ENCODE measurements at regions not wholly inside any gene's neighbourhood (a gene's known extent, or its start where the extent isn't known, plus 50 kb on each side); places are given as distances from the start of the nearest gene placed in this dataset.

- no peak for DNase-seq
These were observed 513.1 kb upstream of the CNKSR2 start for GRCh38 chrX:20861113-20861512.

- DNase-seq = no peak
These were observed 516.5 kb upstream of the CNKSR2 start for GRCh38 chrX:20857746-20858145.

DNA sequence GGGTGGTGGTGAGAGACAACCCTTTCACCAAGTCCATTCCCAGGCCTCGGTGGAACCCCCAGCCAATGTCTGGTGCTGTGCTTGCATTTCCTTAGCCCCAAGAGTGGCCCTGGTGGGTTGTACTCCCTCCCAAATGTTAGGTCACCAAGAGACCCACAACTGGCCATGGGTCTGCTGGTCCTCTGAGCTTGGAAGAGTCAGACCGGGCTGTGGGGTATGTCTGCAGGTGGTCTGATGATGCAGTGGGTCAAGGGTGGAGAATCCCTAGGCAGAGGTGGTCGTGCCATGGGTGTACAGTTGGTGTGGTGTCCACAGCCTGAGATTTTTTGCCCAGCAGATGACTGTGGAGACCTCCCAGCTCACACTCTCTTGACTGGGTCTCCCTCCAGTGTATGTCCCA is 535.7 kb upstream of the CNKSR2 start:
- no peak for DNase-seq

GRCh38 chrX:20829665-20830491 is 544.3 kb upstream of the CNKSR2 start:
- no peak for DNase-seq

DNA sequence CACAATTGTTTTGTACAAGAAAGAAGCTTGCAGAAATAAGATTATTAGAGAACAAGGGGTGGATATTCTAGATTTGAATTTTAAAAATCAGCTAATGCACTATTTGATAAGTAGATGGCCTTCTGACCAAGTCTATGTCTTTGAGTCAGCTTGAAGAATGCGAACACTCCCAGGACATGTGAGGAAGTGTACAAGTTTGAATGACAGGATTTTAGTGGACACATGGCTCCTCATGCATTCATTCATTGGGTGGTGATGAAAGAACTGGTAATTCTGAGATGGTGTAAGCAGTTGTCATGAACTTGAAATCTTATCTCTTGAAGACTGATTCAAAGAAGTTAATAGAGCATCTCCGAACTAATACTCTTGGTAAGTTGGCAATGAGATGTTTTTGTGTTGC is 548.2 kb upstream of the CNKSR2 start:
- DNase-seq = no peak

GRCh38 chrX:20803971-20804370 is 537.3 kb upstream of the RPS6KA3 start:
- no peak for DNase-seq

DNA sequence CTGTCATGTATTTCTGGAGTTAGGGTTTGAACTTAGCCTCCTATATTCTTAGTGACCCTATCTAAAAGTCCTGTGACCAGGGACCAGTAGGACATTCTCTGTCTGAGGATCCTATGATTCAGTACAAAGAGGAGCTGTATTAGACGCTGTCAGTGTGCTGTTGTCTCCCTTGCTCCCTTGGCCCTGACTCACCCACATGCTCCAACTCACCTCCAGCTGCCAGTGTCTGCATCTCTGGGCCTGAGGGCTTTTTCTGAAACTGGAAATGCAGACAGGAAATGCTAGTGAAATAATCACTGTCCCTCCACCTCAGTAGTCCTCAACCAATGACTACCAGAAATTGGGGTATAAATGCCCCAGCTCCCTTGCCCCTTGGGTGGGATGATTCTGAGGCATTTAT is 535.3 kb upstream of the RPS6KA3 start:
- DNase-seq = no peak

DNA sequence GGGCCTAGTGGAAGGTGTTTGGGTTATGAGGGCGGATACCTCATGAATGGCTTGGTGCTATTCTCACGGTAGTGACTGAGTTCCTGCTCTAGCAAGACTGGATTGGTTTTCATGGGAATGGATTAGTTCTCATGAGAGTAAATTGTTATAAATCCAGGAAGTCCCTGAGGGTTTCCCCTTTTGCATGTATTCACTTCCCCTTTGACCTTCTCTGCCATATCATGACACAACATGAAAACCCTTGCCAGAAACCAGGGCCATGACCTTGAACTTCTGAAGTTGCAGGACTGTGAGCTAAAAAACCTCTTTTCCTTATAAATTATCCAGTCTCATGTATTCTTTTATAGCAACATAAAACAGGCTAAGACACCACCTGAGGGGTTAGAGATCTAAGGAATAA is 529.7 kb upstream of the RPS6KA3 start:
- no peak for DNase-seq

GRCh38 chrX:20789103-20789502 is 522.4 kb upstream of the RPS6KA3 start:
- no peak for DNase-seq

- DNase-seq = no peak
These were observed 500.6 kb upstream of the RPS6KA3 start for GRCh38 chrX:20767346-20767745.

DNA sequence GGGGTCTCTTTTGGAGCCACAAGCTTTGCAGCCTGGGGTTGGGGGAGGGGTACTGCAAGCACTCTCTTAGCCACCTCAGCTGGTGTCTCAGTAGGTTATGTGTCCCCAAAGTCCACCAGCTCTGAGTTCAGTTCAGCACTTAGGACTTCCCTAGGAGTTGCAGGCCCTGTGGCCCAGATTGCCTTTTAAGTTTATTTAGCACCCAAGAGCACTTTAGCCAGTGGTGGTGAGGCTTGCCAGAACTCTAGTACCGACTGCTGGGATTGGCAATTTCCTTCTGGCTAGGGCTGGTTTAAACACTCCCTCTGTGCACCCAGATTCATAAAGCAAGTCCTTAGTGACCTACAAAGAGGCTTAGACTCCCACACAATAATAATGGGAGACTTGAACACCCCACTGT is 489.9 kb upstream of the RPS6KA3 start:
- DNase-seq = no peak

GRCh38 chrX:20753076-20753475 is 486.4 kb upstream of the RPS6KA3 start:
- DNase-seq = no peak

DNA sequence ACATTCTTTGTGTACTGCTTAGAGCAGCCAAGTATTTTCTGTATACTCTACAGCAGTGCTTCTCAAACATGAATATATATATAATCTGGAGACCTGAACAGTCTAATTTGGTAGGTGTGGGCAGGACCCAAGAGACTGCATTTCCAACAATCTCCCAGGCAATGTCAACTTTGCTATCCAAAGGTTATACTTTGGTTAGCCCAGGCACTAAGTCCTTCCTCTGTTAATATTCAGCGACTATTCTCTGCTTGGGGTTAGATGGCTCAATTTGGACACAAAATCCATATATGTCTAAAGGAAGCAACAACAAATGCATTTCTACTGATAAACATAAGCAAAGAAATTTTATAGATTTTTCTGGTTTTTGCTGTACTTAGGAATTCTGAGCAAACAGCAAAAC is 480.0 kb upstream of the RPS6KA3 start:
- no peak for DNase-seq

DNA sequence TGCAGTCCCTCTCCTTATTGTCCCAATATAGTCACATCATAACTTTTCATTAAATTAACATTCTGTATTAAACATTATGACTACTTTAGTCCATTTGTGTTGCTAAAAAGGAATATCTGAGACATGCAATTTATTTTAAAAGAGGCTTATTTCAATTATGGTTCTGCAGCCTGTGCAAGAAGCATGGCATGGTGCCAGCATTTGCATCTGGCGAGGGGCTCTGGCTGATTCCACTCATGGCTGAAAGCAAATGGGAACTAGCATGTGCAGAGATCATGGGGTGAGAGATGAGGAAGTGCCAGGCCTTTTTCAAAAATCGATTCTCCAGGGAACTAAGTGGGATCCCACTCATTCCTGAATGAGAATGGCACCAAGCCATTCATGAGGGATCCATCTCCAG is 476.3 kb upstream of the RPS6KA3 start:
- DNase-seq = no peak

DNA sequence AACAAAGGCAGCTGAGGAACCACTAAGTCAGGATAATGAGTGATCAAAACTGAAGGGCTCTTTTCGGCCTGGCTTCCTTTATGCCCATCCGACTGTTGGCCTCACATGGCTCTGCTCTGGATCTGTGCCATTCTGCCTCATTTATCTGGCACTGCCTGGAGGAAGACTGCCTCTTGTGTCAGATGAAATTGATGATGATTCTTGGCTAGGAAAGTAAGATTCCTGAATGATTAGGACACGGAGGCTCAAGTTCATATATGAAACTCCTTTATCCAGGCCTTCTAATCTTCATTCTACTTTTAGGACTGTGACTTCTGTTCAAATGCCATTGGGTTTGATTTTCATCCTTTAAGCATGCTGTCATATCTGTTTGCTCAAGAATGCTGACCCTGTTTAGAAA is 475.4 kb upstream of the RPS6KA3 start:
- no peak for DNase-seq

DNA sequence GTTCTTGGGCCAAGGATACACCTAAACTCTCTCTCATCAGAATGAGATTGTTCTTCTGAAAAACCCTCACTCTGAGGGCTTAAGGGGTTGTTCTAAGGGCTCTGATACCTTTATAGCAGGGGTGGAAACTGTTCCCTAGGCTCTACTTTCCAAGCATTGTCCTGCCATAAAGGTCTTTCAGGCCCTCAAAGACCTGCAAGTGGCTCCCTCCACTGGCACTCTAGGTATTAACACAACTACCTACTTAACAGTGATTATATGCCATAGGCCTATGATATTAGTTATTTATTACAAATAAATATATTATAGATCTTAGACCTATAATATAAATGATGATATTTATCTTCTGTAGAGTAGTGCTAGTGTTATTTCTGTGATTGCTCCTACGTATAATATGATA is 473.7 kb upstream of the RPS6KA3 start:
- DNase-seq = no peak

- no peak for DNase-seq
These were observed 472.5 kb upstream of the RPS6KA3 start for GRCh38 chrX:20739038-20739745.

DNA sequence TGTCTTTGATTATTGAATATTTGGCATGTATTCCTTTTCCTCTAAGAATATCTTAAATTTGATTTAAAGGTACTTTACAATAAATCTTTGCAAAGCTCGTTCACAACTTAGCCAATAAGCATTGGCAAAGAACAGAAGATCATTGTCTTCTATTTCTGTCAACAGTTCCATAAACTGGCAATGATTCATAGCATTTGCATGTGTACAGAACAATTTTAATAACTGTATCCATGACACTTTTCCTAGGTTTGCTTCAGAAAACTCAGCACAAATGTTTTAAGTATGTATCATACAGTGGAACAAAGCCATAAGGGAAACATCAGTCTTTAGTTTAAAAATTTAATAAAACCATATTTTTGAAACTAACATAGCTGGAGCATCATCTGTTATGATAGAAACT is 462.7 kb upstream of the RPS6KA3 start:
- DNase-seq = no peak

- DNase-seq = no peak
These were observed 460.7 kb upstream of the RPS6KA3 start for GRCh38 chrX:20727447-20727846.

DNA sequence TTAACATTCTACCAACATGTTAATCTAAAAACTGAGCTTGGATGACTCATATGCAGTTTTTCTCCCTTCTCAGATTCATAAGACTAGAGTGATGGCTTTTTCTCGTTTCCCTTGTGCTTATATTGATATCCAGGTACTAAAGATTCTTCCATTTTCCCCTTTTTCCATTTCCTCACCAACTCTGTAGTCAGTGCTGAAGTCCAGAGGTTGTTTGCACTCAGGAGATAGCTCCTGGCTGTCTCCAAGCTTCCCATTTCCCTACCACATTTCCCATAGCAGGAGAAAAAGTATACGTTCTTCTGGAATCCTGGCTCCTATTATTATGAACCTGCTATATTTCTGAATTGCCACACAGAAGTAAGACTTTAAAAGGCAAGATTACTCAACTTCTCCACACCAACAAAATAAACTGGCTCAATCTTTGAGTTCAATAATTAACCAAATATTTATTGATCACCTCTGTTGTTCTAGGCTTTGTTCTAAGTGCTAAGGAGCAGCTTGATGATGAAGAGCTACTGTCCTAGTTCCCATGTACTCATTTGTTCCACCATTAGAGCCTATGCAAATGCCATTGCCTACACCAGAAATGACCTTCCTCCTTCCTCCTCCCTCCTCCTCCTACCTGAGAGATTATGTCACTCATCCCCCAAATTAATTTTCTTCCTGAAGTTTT is 454.4 kb upstream of the RPS6KA3 start:
- DNase-seq = no peak

- no peak for DNase-seq
These were observed 452.1 kb upstream of the RPS6KA3 start for GRCh38 chrX:20718592-20719380.

GRCh38 chrX:20715176-20715575 is 448.5 kb upstream of the RPS6KA3 start:
- no peak for DNase-seq

GRCh38 chrX:20712811-20713210 is 446.1 kb upstream of the RPS6KA3 start:
- no peak for DNase-seq

All from OCI-M1 (cell line).